Ishikawa (cell line): ENCODE measurements at regions not wholly inside any gene's neighbourhood (a gene's known extent, or its start where the extent isn't known, plus 50 kb on each side); places are given as distances from the start of the nearest gene placed in this dataset.

Experiments
- CEBPB ChIP-seq: IDR thresholded peaks from 2 replicates; pipeline ENCODE4 v1.6.1; 2012
- CREB1 ChIP-seq: IDR thresholded peaks from 2 replicates; pipeline ENCODE4 v1.6.1; 2012; ENCODE audit warnings: low read depth
- EGR1 ChIP-seq: IDR thresholded peaks from 2 replicates; pipeline ENCODE4 v1.6.1; 2012
- EP300 ChIP-seq: IDR thresholded peaks from 2 replicates; pipeline ENCODE4 v1.6.1; 2012; ENCODE audit warnings: borderline replicate concordance
- FOXM1 ChIP-seq: IDR thresholded peaks from 2 replicates; pipeline ENCODE4 v1.6.1; 2012; ENCODE audit warnings: low read depth, borderline replicate concordance
- NFIC ChIP-seq: IDR thresholded peaks from 2 replicates; pipeline ENCODE4 v1.6.1; 2012
- RAD21 ChIP-seq: IDR thresholded peaks from 2 replicates; pipeline ENCODE4 v1.6.1; 2012; ENCODE audit warnings: low read depth
- REST ChIP-seq: IDR thresholded peaks from 2 replicates; pipeline ENCODE4 v1.6.1; 2012; ENCODE audit warnings: low read depth, mild to moderate bottlenecking
- TAF1 ChIP-seq: IDR thresholded peaks from 2 replicates; pipeline ENCODE4 v1.6.1; 2012; ENCODE audit warnings: low read depth, mild to moderate bottlenecking
- TCF12 ChIP-seq: IDR thresholded peaks from 2 replicates; pipeline ENCODE4 v1.6.1; 2012; ENCODE audit warnings: low read depth
- TEAD4 ChIP-seq: IDR thresholded peaks from 2 replicates; pipeline ENCODE4 v1.6.1; 2012
- USF1 ChIP-seq: IDR thresholded peaks from 2 replicates; pipeline ENCODE4 v1.6.1; 2012
- YY1 ChIP-seq: IDR thresholded peaks from 2 replicates; pipeline ENCODE4 v1.6.1; 2012; ENCODE audit warnings: low read depth
- ZBTB7A ChIP-seq: IDR thresholded peaks from 2 replicates; pipeline ENCODE4 v1.6.1; 2012; ENCODE audit warnings: low read depth
- TF ChIP-seq, protein P1 (sequence below): IDR thresholded peaks from 2 replicates; pipeline ENCODE4 v1.6.1; 2012

DNA sequence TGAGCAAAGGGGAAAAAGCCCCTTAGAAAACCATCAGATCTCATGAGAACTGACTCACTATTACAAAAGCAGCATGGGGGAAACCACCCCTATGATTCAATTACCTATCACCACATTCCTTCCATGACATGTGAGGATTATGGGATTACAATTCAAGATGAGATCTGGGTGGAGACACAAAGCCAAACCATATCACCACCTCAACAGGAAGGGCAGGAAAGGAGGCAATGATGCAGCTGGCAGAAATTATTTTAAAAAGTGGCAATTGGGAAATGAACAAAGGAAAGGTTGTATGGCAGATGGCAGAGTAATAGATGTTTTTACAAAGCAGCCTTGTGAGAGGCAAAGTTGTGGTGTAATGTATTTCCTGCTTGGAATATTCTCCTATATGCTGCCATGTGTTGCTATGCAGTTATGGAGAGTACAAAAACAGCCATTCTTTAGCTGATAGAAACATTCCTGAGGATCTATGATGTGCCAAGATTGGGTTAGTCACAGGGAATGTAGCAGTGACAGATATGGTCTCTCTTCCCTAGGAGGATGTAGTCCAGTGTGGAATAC is 138.8 kb downstream of the SMC2 start:
- TF ChIP-seq CREB1 (no peak), FOXM1 (no peak), CEBPB (no peak), RAD21 (no peak), YY1 (no peak), ZBTB7A (no peak), REST (no peak), EP300 (no peak), TAF1 (no peak)
- TF ChIP-seq, protein P1, sequence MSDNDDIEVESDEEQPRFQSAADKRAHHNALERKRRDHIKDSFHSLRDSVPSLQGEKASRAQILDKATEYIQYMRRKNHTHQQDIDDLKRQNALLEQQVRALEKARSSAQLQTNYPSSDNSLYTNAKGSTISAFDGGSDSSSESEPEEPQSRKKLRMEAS: no peak

DNA sequence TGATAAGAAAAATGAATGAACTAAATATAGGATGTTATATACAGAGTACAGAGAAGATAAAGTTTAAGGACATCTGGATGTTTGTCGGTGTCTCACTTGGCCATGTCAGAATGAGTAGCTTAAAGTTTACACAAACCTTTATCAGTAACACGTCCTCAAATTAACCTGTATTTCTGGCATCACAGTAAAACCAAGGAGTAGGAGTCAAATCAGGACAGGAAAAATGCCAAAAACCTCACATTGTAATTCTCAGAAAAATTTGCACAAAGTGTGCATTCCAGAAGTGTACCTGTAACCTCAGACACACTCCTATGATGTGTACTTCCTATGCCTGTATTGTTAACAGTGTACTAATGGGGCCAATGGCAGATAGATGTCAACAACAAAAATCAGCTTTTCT is 139.3 kb downstream of the SMC2 start:
- TF ChIP-seq USF1 (no peak), CREB1 (no peak), FOXM1 (no peak), REST (no peak), TEAD4 (no peak), EP300 (no peak), TCF12 (no peak), EGR1 (no peak), NFIC (no peak), ZBTB7A (no peak), CEBPB (no peak), TAF1 (no peak)

GRCh38 chr9:104238668-104239067 is 144.6 kb downstream of the SMC2 start:
- TF ChIP-seq NFIC (no peak), CEBPB (no peak), RAD21 (no peak), USF1 (no peak), FOXM1 (no peak), ZBTB7A (no peak), TCF12 (no peak), EP300 (no peak), REST (no peak), TAF1 (no peak), YY1 (no peak), TEAD4 (no peak), CREB1 (no peak)
- TF ChIP-seq, protein P1: no peak

- TF ChIP-seq CREB1: no peak
- no peak for TF ChIP-seq ZBTB7A
- TF ChIP-seq RAD21: no peak
- no peak for TF ChIP-seq TCF12
- TF ChIP-seq TEAD4: no peak
- TF ChIP-seq EGR1: no peak
- no peak for TF ChIP-seq EP300
- TF ChIP-seq FOXM1: no peak
- no peak for TF ChIP-seq YY1
- TF ChIP-seq NFIC: no peak
- TF ChIP-seq REST: no peak
Observed at GRCh38 chr9:104240890-104241289, 146.8 kb downstream of the SMC2 start.
